Trophoblast cell (in vitro differentiated cells and primary cell): ENCODE measurements at regions not wholly inside any gene's neighbourhood (a gene's known extent, or its start where the extent isn't known, plus 50 kb on each side); places are given as distances from the start of the nearest gene placed in this dataset.

ENCODE experiments used
- DNase-seq, 2 donors: peaks; one replicate each; pipeline ENCODE4 v3.0.0-alpha.2; 2016
- H2AFZ ChIP-seq: 2 replicates; pipeline ENCODE4 v1.6.1; 2013; ENCODE audit warnings: low read length, moderate library complexity, mild to moderate bottlenecking; ENCODE audit not compliant: insufficient read depth, poor library complexity
- H2AK5ac ChIP-seq: 2 replicates; pipeline ENCODE4 v1.6.1; 2013; ENCODE audit warnings: mild to moderate bottlenecking, low read length
- H2BK120ac ChIP-seq: 2 replicates; pipeline ENCODE4 v1.6.1; 2013; ENCODE audit warnings: low read length, mild to moderate bottlenecking, moderate library complexity; ENCODE audit not compliant: insufficient read depth, poor library complexity
- H2BK12ac ChIP-seq: 2 replicates; pipeline ENCODE4 v1.6.1; 2013; ENCODE audit warnings: mild to moderate bottlenecking, low read length, moderate library complexity
- H2BK5ac ChIP-seq: 2 replicates; pipeline ENCODE4 v1.6.1; 2013; ENCODE audit warnings: low read length, low read depth, moderate library complexity, mild to moderate bottlenecking; ENCODE audit not compliant: poor library complexity
- H3K14ac ChIP-seq: 2 replicates; pipeline ENCODE4 v1.6.1; 2013; ENCODE audit warnings: mild to moderate bottlenecking, low read length
- H3K18ac ChIP-seq: 2 replicates; pipeline ENCODE4 v1.6.1; 2013; ENCODE audit warnings: mild to moderate bottlenecking, low read length
- H3K23ac ChIP-seq: 2 replicates; pipeline ENCODE4 v1.6.1; 2013; ENCODE audit warnings: low read length
- H3K27ac ChIP-seq: 2 replicates; pipeline ENCODE4 v1.5.1; 2013; ENCODE audit warnings: low read depth, mild to moderate bottlenecking, inconsistent platforms, low read length, moderate library complexity
- H3K27me3 ChIP-seq: 2 replicates; pipeline ENCODE4 v1.6.1; 2013; ENCODE audit warnings: inconsistent platforms, mild to moderate bottlenecking, low read length, moderate library complexity; ENCODE audit not compliant: insufficient read depth
- H3K36me3 ChIP-seq, 2 experiments: 1 replicate in 1 of 2; 2 replicates in 1 of 2; pipeline ENCODE4 v1.6.1; 2013; ENCODE audit warnings: low read length in 2 of 2, mild to moderate bottlenecking in 2 of 2, moderate library complexity in 1 of 2; ENCODE audit not compliant: insufficient read depth in 2 of 2, control insufficient read depth in 1 of 2
- H3K4ac ChIP-seq: 2 replicates; pipeline ENCODE4 v1.6.1; 2013; ENCODE audit warnings: low read depth, mild to moderate bottlenecking, low read length, moderate library complexity
- H3K4me1 ChIP-seq, 2 experiments: 1 replicate in 1 of 2; 2 replicates in 1 of 2; pipeline ENCODE4 v1.6.1; 2013; ENCODE audit warnings: low read length in 2 of 2, mild to moderate bottlenecking in 2 of 2, moderate library complexity in 1 of 2; ENCODE audit not compliant: insufficient read depth in 2 of 2, control insufficient read depth in 1 of 2
- H3K4me2 ChIP-seq: 2 replicates; pipeline ENCODE4 v1.6.1; 2013; ENCODE audit warnings: inconsistent platforms, mild to moderate bottlenecking, low read length, moderate library complexity
- H3K4me3 ChIP-seq: 2 replicates; pipeline ENCODE4 v1.5.1; 2013; ENCODE audit warnings: mild to moderate bottlenecking, low read depth, low read length, inconsistent platforms
- H3K79me1 ChIP-seq: one replicate; pipeline ENCODE4 v1.6.1; 2013; ENCODE audit warnings: low read length
- H3K79me2 ChIP-seq: 2 replicates; pipeline ENCODE4 v1.6.1; 2013; ENCODE audit warnings: low read length, mild to moderate bottlenecking; ENCODE audit not compliant: control insufficient read depth, insufficient read depth, poor library complexity
- H3K9ac ChIP-seq: 2 replicates; pipeline ENCODE4 v1.6.1; 2013; ENCODE audit warnings: mild to moderate bottlenecking, low read length
- H3K9me3 ChIP-seq: 2 replicates; pipeline ENCODE4 v1.6.1; 2013; ENCODE audit warnings: low read depth, mild to moderate bottlenecking, control low read depth, inconsistent platforms, low read length; ENCODE audit not compliant: insufficient read depth
- H4K12ac ChIP-seq: 2 replicates; pipeline ENCODE4 v1.6.1; 2013; ENCODE audit warnings: low read depth, mild to moderate bottlenecking, low read length, moderate library complexity
- H4K8ac ChIP-seq: 2 replicates; pipeline ENCODE4 v1.6.1; 2013; ENCODE audit warnings: low read depth, mild to moderate bottlenecking, low read length, moderate library complexity
- H4K91ac ChIP-seq: one replicate; pipeline ENCODE4 v1.6.1; 2013; ENCODE audit warnings: low read depth, mild to moderate bottlenecking, low read length, moderate library complexity
- WGBS: extraction: QIAGEN DNeasy Blood & Tissue Kit; methylation state at CpG from one replicate; pipeline ENCODE4 v1.1.7; 2013; ENCODE audit warnings: missing lambda C conversion rate; ENCODE audit not compliant: insufficient read length, insufficient coverage; ENCODE audit errors: extremely low coverage; 5-methylcytosine and 5-hydroxymethylcytosine counted together

GRCh38 chr16:62701426-62701825 lies 665.2 kb upstream of the CDH8 start:
- Histone ChIP-seq H3K4me2 (no peak overlapping the region), H3K4me3 (no peak overlapping the region), H3K4me1 (no peaks in the 10 kb centered on the region), H3K14ac (no peak overlapping the region), H2BK120ac (no peak overlapping the region), H4K8ac (no peak overlapping the region), H3K9ac (no peak overlapping the region), H2BK5ac (no peak overlapping the region), H2AFZ (no peak overlapping the region), H3K23ac (no peak overlapping the region), H4K91ac (no peak overlapping the region), H3K9me3 (no peaks in the 10 kb centered on the region), H3K18ac (no peak overlapping the region), H3K4ac (no peak overlapping the region), H3K27ac (no peak overlapping the region), H3K36me3 (no peaks in the 10 kb centered on the region), H3K79me1 (no peaks in the 10 kb centered on the region), H3K79me2 (no peaks in the 10 kb centered on the region), H4K12ac (no peak overlapping the region), H3K27me3 (no peaks in the 10 kb centered on the region), H2AK5ac (no peak overlapping the region), H2BK12ac (no peak overlapping the region)
- DNase-seq: no peak
- WGBS: no CpG with 5 or more reads among the region's 3 CpGs

GRCh38 chr16:62700426-62701294 lies 664.4 kb upstream of the CDH8 start:
- H3K27me3 ChIP-seq: no peaks in the 10 kb centered on the region
- H3K79me2 ChIP-seq: no peaks in the 10 kb centered on the region
- H3K23ac ChIP-seq: no peak overlapping the region
- no peaks in the 10 kb centered on the region for H3K9me3 ChIP-seq
- H4K12ac ChIP-seq: no peak overlapping the region
- no CpG with 5 or more reads among the region's 5 CpGs for WGBS
- H3K18ac ChIP-seq: no peak overlapping the region
- H3K4ac ChIP-seq: no peak overlapping the region
- H4K91ac ChIP-seq: no peak overlapping the region
- H4K8ac ChIP-seq: no peak overlapping the region
- no peak for DNase-seq
- no peak overlapping the region for H3K9ac ChIP-seq
- H3K27ac ChIP-seq: no peak overlapping the region
- H2BK120ac ChIP-seq: no peak overlapping the region
- no peak overlapping the region for H3K14ac ChIP-seq
- no peaks in the 10 kb centered on the region for H3K36me3 ChIP-seq
- no peak overlapping the region for H3K4me2 ChIP-seq
- no peaks in the 10 kb centered on the region for H3K79me1 ChIP-seq
- no peak overlapping the region for H2BK12ac ChIP-seq
- no peak overlapping the region for H3K4me3 ChIP-seq
- no peaks in the 10 kb centered on the region for H3K4me1 ChIP-seq
- no peak overlapping the region for H2AK5ac ChIP-seq
- no peak overlapping the region for H2AFZ ChIP-seq
- H2BK5ac ChIP-seq: no peak overlapping the region

GRCh38 chr16:62692685-62693084 lies 656.4 kb upstream of the CDH8 start:
- no CpG with 5 or more reads among the region's 1 CpG for WGBS
- H2BK120ac ChIP-seq: no peak overlapping the region
- H3K4ac ChIP-seq: no peak overlapping the region

GRCh38 chr16:62681819-62682218 lies 645.6 kb upstream of the CDH8 start:
- WGBS: no CpG with 5 or more reads among the region's 1 CpG
- Histone ChIP-seq H4K8ac (no peak overlapping the region), H3K9me3 (peaks cover 16% of the 10 kb centered on the region), H2BK5ac (no peak overlapping the region), H3K23ac (no peak overlapping the region), H3K36me3 (no peaks in the 10 kb centered on the region), H3K18ac (no peak overlapping the region), H3K9ac (no peak overlapping the region), H3K4ac (no peak overlapping the region), H2BK120ac (no peak overlapping the region), H3K4me2 (no peak overlapping the region), H3K4me3 (no peak overlapping the region), H3K4me1 (no peaks in the 10 kb centered on the region), H3K14ac (no peak overlapping the region), H2AFZ (no peak overlapping the region), H3K79me2 (no peaks in the 10 kb centered on the region), H2BK12ac (no peak overlapping the region), H3K27ac (no peak overlapping the region), H3K79me1 (no peaks in the 10 kb centered on the region), H2AK5ac (no peak overlapping the region), H4K12ac (no peak overlapping the region), H4K91ac (no peak overlapping the region), H3K27me3 (no peaks in the 10 kb centered on the region)
- DNase-seq: no peak

More at GRCh38 chr16:62692685-62693084, 656.4 kb upstream of the CDH8 start:
- H3K79me1 ChIP-seq: no peaks in the 10 kb centered on the region
- H4K91ac ChIP-seq: no peak overlapping the region
- H3K18ac ChIP-seq: no peak overlapping the region
- H2AFZ ChIP-seq: no peak overlapping the region
- no peak overlapping the region for H2AK5ac ChIP-seq
- H3K23ac ChIP-seq: no peak overlapping the region
- DNase-seq: no peak
- no peaks in the 10 kb centered on the region for H3K9me3 ChIP-seq
- H3K9ac ChIP-seq: no peak overlapping the region
- H2BK12ac ChIP-seq: no peak overlapping the region
- no peak overlapping the region for H3K27ac ChIP-seq
- no peak overlapping the region for H3K4me3 ChIP-seq
- no peaks in the 10 kb centered on the region for H3K79me2 ChIP-seq
- no peak overlapping the region for H3K14ac ChIP-seq
- H3K36me3 ChIP-seq: no peaks in the 10 kb centered on the region
- no peaks in the 10 kb centered on the region for H3K27me3 ChIP-seq
- no peak overlapping the region for H2BK5ac ChIP-seq
- no peaks in the 10 kb centered on the region for H3K4me1 ChIP-seq
- H4K12ac ChIP-seq: no peak overlapping the region
- no peak overlapping the region for H3K4me2 ChIP-seq
- no peak overlapping the region for H4K8ac ChIP-seq
